ENCODE measurements at regions not wholly inside any gene's neighbourhood (a gene's known extent, or its start where the extent isn't known, plus 50 kb on each side); places are given as distances from the start of the nearest gene placed in this dataset.

DNA sequence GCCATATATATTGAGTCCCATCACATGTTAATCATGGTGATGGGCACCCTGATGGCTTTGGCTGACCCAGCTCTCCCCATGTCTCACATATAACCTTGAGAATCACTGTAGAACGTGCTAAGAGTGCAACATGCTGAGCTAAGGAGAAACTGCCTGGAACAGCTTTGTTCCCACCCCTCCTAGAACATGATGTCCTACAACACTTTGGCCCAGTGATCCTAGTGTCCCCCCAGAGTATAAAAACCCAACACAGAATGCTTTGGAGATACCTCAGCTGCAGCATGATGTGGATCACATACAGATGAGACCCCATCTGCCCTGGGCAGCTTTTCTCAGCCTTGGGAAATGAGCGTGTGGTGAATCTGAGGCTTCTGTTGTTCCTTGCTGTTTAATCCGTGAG lies 343.5 kb downstream of the NFIB start:
- no peak for TF ChIP-seq CTCF (IDR thresholded peaks at IDR 0.05; ENCODE audit: low read length)
- TF ChIP-seq EZH2 (IDR thresholded peaks at IDR 0.05; ENCODE audit: borderline replicate concordance, low read length), result no peak
- Histone ChIP-seq H3K9me2 (ENCODE audit: low read depth, low read length) (no peaks in the 10 kb centered on the region), H3K36me3 (ENCODE audit: insufficient read depth, low read length) (no peaks in the 10 kb centered on the region), H3K9ac (ENCODE audit: low read length) (no peak overlapping the region), H3K27me3 (ENCODE audit: insufficient read depth, low read length) (no peaks in the 10 kb centered on the region), H3K4me1 (ENCODE audit: insufficient read depth, low read length, severe bottlenecking) (no peaks in the 10 kb centered on the region), H3K4me3 (ENCODE audit: low read depth, low read length, poor library complexity, severe bottlenecking) (no peak overlapping the region), H3K4me2 (ENCODE audit: low read length) (no peak overlapping the region), H3K27ac (ENCODE audit: low read depth, low read length, poor library complexity, severe bottlenecking) (no peak overlapping the region), H4K20me1 (ENCODE audit: insufficient read depth, low read length) (no peaks in the 10 kb centered on the region), H2AFZ (ENCODE audit: low read length) (no peak overlapping the region), H3K9me3 (ENCODE audit: low read length) (no peaks in the 10 kb centered on the region), H3K79me2 (ENCODE audit: insufficient read depth, low read length) (no peaks in the 10 kb centered on the region), H3F3A (ENCODE audit: insufficient read depth, low read length) (no peaks in the 10 kb centered on the region)

DNA sequence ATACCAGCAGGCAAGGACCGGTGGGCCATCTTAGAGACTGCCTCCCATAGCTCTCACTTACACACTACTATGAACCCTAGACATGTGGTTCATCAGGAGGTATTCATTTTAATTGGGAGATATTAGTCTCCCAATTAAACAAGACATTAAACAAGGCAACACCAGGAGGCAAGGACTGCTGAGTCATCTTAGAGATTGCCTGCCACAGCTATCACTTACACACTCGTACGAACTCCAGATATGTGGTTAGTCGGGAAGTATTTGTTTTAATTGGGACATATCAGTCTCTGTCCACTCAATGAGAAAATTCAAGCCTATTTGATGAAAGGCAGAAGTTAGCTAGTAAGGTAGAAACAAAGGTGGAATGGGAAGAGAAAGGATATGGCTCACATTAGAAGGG lies 343.9 kb downstream of the NFIB start:
- Histone ChIP-seq H3K4me2 (ENCODE audit: low read length) (no peak overlapping the region), H3K79me2 (ENCODE audit: insufficient read depth, low read length) (no peaks in the 10 kb centered on the region), H3K4me1 (ENCODE audit: insufficient read depth, low read length, severe bottlenecking) (no peaks in the 10 kb centered on the region), H3K27ac (ENCODE audit: low read depth, low read length, poor library complexity, severe bottlenecking) (no peak overlapping the region), H4K20me1 (ENCODE audit: insufficient read depth, low read length) (no peaks in the 10 kb centered on the region), H3F3A (ENCODE audit: insufficient read depth, low read length) (no peaks in the 10 kb centered on the region), H3K9me2 (ENCODE audit: low read depth, low read length) (no peaks in the 10 kb centered on the region), H3K27me3 (ENCODE audit: insufficient read depth, low read length) (no peaks in the 10 kb centered on the region), H3K9ac (ENCODE audit: low read length) (no peak overlapping the region), H3K36me3 (ENCODE audit: insufficient read depth, low read length) (no peaks in the 10 kb centered on the region), H3K9me3 (ENCODE audit: low read length) (no peaks in the 10 kb centered on the region), H2AFZ (ENCODE audit: low read length) (no peak overlapping the region), H3K4me3 (ENCODE audit: low read depth, low read length, poor library complexity, severe bottlenecking) (no peak overlapping the region)
- TF ChIP-seq EZH2 (IDR thresholded peaks at IDR 0.05; ENCODE audit: borderline replicate concordance, low read length) (no peak), CTCF (IDR thresholded peaks at IDR 0.05; ENCODE audit: low read length) (no peak)

DNA sequence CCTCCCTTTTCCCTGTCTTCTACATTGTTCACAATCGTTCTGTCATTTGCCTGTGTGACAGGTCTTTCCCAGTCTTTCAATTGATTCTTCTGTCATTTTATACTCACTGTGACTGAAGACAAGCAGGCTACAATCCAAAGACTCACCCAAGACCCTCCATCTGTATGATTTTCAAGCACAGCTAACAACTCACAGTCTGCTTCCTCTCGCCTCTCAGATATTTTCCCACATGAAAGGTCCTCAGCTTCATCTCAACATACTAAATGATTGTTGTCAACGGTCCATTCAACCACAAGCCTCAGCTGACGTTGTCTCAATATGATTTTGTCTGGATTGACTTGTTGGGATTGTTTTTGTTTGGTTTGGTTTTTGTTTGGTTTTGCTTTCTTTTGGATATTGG lies 346.5 kb downstream of the NFIB start:
- no peak overlapping the region for H3K4me2 ChIP-seq (ENCODE audit: low read length)
- no peaks in the 10 kb centered on the region for H3K9me3 ChIP-seq (ENCODE audit: low read length)
- TF ChIP-seq EZH2 (IDR thresholded peaks at IDR 0.05; ENCODE audit: borderline replicate concordance, low read length) (no peak), CTCF (IDR thresholded peaks at IDR 0.05; ENCODE audit: low read length) (no peak)

More for the DNA sequence above, 346.5 kb downstream of the NFIB start:
- Histone ChIP-seq H3F3A (ENCODE audit: insufficient read depth, low read length) (no peaks in the 10 kb centered on the region), H3K79me2 (ENCODE audit: insufficient read depth, low read length) (no peaks in the 10 kb centered on the region), H3K9me2 (ENCODE audit: low read depth, low read length) (no peaks in the 10 kb centered on the region), H3K9ac (ENCODE audit: low read length) (no peak overlapping the region), H3K4me1 (ENCODE audit: insufficient read depth, low read length, severe bottlenecking) (no peaks in the 10 kb centered on the region), H3K27ac (ENCODE audit: low read depth, low read length, poor library complexity, severe bottlenecking) (no peak overlapping the region), H3K27me3 (ENCODE audit: insufficient read depth, low read length) (no peaks in the 10 kb centered on the region), H3K36me3 (ENCODE audit: insufficient read depth, low read length) (no peaks in the 10 kb centered on the region), H2AFZ (ENCODE audit: low read length) (no peak overlapping the region), H4K20me1 (ENCODE audit: insufficient read depth, low read length) (no peaks in the 10 kb centered on the region), H3K4me3 (ENCODE audit: low read depth, low read length, poor library complexity, severe bottlenecking) (no peak overlapping the region)
